MCF 10A (cell line): ENCODE measurements at regions not wholly inside any gene's neighbourhood (a gene's known extent, or its start where the extent isn't known, plus 50 kb on each side); places are given as distances from the start of the nearest gene placed in this dataset.
A peak's percentile ranks its signal among the peaks of the same experiment; 100 is the strongest.
"Not testable (repeated sequence)": the region's sequence is repeated elsewhere in the genome, so short reads cannot be mapped to it uniquely, and the experiment has no call there.

Experiments used
- BruUV-seq: library from RNA; stranded (reverse); fragments of 400-500 nt; replicated peaks from 2 replicates; lab custom pipeline; 2021; lab: Mats Ljungman, UMichigan
- CTCF ChIA-PET: fragments of 300-600 bp; sonication (Branson Sonifier 250); formaldehyde crosslinking; extraction: SDS; loops from one replicate; lab custom pipeline; 2021; ENCODE audit warnings: antibody characterized with exemption, inconsistent platforms; lab: Yijun Ruan, JAX
- POLR2A ChIA-PET: fragments of 300-600, 350-650 bp; sonication (Branson Sonifier 250); formaldehyde crosslinking; extraction: SDS; loops from one replicate; lab custom pipeline; 2020; ENCODE audit warnings: antibody characterized with exemption, inconsistent platforms; lab: Yijun Ruan, JAX
- DNase-seq: peaks from one replicate; pipeline ENCODE4 v3.0.0-alpha.2; 2018; ENCODE audit not compliant: unreplicated experiment
- H3K27ac Mint-ChIP-seq: one replicate; pipeline ENCODE4 v1.8.0; 2022; ENCODE audit warnings: mild to moderate bottlenecking, low read depth, mixed read lengths; ENCODE audit not compliant: unreplicated experiment
- H3K27me3 Mint-ChIP-seq: one replicate; pipeline ENCODE4 v1.8.0; 2022; ENCODE audit warnings: mixed read lengths; ENCODE audit not compliant: insufficient read depth, unreplicated experiment
- H3K36me3 Mint-ChIP-seq: one replicate; pipeline ENCODE4 v1.8.0; 2022; ENCODE audit warnings: mild to moderate bottlenecking, moderate library complexity, mixed read lengths; ENCODE audit not compliant: insufficient read depth, unreplicated experiment
- H3K4me1 Mint-ChIP-seq: one replicate; pipeline ENCODE4 v1.8.0; 2022; ENCODE audit warnings: mixed read lengths; ENCODE audit not compliant: insufficient read depth, unreplicated experiment
- H3K4me3 Mint-ChIP-seq: one replicate; pipeline ENCODE4 v1.8.0; 2022; ENCODE audit warnings: mild to moderate bottlenecking, moderate library complexity, mixed read lengths; ENCODE audit not compliant: unreplicated experiment
- H3K9me3 Mint-ChIP-seq: one replicate; pipeline ENCODE4 v1.8.0; 2022; ENCODE audit warnings: mixed read lengths; ENCODE audit not compliant: unreplicated experiment
- intact Hi-C: fragments of 100-400 bp; cut with micrococcal nuclease; formaldehyde crosslinking; loops from 2 replicates; pipeline ENCODE4 v1.14.1; 2022
- TF ChIP-seq, protein P1 (sequence below): fragments of 200-600 bp; IDR thresholded peaks from one replicate; pipeline ENCODE4 v1.8.0; 2022; ENCODE audit warnings: antibody characterized with exemption, mild to moderate bottlenecking; ENCODE audit not compliant: unreplicated experiment

GRCh38 chr3:80618295-80619256, 850.8 kb upstream of the ROBO1 start:
- POLR2A ChIA-PET = no interaction called here
- Mint-ChIP-seq H3K27ac (no peak overlapping the region), H3K4me3 (no peak overlapping the region), H3K4me1 (no peaks in the 10 kb centered on the region), H3K27me3 (peaks cover 30% of the 10 kb centered on the region), H3K36me3 (no peaks in the 10 kb centered on the region), H3K9me3 (no peaks in the 10 kb centered on the region)
- TF ChIP-seq, protein P1, sequence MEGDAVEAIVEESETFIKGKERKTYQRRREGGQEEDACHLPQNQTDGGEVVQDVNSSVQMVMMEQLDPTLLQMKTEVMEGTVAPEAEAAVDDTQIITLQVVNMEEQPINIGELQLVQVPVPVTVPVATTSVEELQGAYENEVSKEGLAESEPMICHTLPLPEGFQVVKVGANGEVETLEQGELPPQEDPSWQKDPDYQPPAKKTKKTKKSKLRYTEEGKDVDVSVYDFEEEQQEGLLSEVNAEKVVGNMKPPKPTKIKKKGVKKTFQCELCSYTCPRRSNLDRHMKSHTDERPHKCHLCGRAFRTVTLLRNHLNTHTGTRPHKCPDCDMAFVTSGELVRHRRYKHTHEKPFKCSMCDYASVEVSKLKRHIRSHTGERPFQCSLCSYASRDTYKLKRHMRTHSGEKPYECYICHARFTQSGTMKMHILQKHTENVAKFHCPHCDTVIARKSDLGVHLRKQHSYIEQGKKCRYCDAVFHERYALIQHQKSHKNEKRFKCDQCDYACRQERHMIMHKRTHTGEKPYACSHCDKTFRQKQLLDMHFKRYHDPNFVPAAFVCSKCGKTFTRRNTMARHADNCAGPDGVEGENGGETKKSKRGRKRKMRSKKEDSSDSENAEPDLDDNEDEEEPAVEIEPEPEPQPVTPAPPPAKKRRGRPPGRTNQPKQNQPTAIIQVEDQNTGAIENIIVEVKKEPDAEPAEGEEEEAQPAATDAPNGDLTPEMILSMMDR = no peak
- CTCF ChIA-PET = no interaction called here
- no TSS peak for BruUV-seq
- no peak for DNase-seq
- intact Hi-C loops = no loop called here

DNA sequence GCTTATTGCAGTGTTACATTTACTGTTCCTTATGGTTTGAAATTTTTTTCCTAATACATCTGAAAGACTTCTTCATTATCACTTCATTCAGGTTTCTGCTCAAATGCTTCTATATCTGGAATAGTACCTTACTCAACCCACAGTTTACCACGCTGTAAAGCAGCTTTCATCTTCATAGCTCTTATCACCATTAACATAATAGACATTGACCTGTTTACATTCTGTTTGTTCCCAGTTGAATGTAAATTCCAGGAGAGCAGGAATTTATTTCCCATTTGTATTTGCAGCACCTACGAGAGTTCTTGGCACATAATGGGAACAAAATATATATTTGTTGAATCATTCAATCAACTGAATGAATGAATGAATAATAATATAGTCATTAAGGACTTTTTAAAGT, 844.6 kb upstream of the ROBO1 start:
- intact Hi-C loops = no loop called here
- CTCF ChIA-PET = no interaction called here
- BruUV-seq = no TSS peak

DNA sequence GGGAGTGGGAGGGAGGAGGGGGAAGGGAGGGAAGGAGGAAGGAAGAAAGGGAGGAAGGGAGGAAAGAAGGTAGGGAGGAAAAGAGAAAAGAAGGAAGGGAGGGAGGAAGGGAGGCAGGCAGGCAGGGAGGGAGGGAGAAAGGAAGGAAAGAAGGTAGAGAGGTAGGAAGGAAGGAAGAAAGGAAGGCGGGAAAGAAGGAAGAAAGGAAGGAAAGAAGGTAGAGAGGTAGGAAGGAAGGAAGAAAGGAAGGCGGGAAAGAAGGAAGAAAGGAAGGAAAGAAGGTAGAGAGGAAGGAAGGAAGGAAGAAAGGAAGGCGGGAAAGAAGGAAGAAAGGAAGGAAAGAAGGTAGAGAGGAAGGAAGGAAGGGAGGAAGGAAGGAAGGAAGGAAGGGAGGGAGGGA, 840.3 kb upstream of the ROBO1 start:
- H3K36me3 Mint-ChIP-seq, POLR2A ChIA-PET, H3K9me3 Mint-ChIP-seq, intact Hi-C loops, DNase-seq, H3K27ac Mint-ChIP-seq, H3K4me1 Mint-ChIP-seq, H3K4me3 Mint-ChIP-seq, BruUV-seq, CTCF ChIA-PET: not testable (repeated sequence)
- H3K27me3 Mint-ChIP-seq = peaks cover 46% of the 10 kb centered on the region

More for the DNA sequence above, 844.6 kb upstream of the ROBO1 start:
- Mint-ChIP-seq H3K36me3 (no peaks in the 10 kb centered on the region), H3K9me3 (no peaks in the 10 kb centered on the region), H3K4me3 (no peak overlapping the region), H3K27ac (no peak overlapping the region), H3K4me1 (no peaks in the 10 kb centered on the region), H3K27me3 (peaks cover 44% of the 10 kb centered on the region)
- POLR2A ChIA-PET = no interaction called here
- no peak for DNase-seq
- TF ChIP-seq, protein P1 = no peak

DNA sequence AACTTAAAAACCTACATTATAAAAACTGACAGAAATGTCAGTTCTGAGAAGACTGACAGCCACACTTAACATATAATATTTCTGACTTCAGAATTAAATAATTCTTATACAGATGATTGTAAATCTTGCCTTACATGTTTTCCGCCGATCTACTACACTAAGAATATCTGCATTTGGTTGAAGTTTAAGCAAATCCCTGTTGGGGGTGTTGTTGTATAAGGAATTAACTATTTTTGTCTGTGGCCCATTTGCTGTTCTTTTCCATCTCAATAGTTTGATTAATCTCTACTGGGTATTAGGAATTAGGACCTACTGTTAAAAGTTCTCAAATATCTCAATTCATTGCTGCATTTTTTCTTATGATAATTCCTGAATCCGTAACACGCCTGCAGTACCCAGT, 838.3 kb upstream of the ROBO1 start:
- Mint-ChIP-seq H3K9me3 (no peaks in the 10 kb centered on the region), H3K4me1 (no peaks in the 10 kb centered on the region), H3K36me3 (no peaks in the 10 kb centered on the region), H3K27ac (no peak overlapping the region), H3K4me3 (no peak overlapping the region), H3K27me3 (peaks cover 26% of the 10 kb centered on the region)
- intact Hi-C loops = no loop called here
- POLR2A ChIA-PET = no interaction called here
- DNase-seq = peak; percentile 1
- CTCF ChIA-PET = no interaction called here
- no TSS peak for BruUV-seq
- TF ChIP-seq, protein P1 = no peak
